AG04450 (cell line): ENCODE measurements at regions not wholly inside any gene's neighbourhood (a gene's known extent, or its start where the extent isn't known, plus 50 kb on each side); places are given as distances from the start of the nearest gene placed in this dataset.

ENCODE experiments used
- CTCF ChIA-PET: fragments of 300-600, 350-600 bp; formaldehyde crosslinking; extraction: SDS; loops from one replicate; lab custom pipeline; 2022; ENCODE audit warnings: antibody characterized with exemption, inconsistent platforms; lab: Charles Lee
- POLR2A ChIA-PET: fragments of 350-600 bp; formaldehyde crosslinking; extraction: SDS; loops from one replicate; lab custom pipeline; 2021; ENCODE audit warnings: antibody characterized with exemption, inconsistent platforms; lab: Yijun Ruan, JAX
- DNase-seq: peaks from one replicate; pipeline ENCODE4 v3.0.0-alpha.2; 2011; ENCODE audit warnings: low read depth, low spot score
- H3K27ac ChIP-seq: one replicate; pipeline ENCODE4 v1.5.1; 2012; ENCODE audit warnings: low read depth, low read length, control low read depth
- H3K27me3 ChIP-seq: one replicate; pipeline ENCODE4 v1.6.0; 2012; ENCODE audit warnings: low read length; ENCODE audit not compliant: control insufficient read depth, insufficient read depth
- H3K4me3 ChIP-seq: 2 replicates; pipeline ENCODE4 v1.5.1; 2011; ENCODE audit warnings: mild to moderate bottlenecking, low read depth, low read length, control low read depth
- H3K9me3 ChIP-seq: 2 replicates; pipeline ENCODE4 v1.5.1; 2012; ENCODE audit warnings: low read length; ENCODE audit not compliant: control insufficient read depth, insufficient read depth
- TF ChIP-seq, protein P1 (sequence below): IDR thresholded peaks from 2 replicates; pipeline ENCODE4 v1.5.1; 2011; ENCODE audit warnings: low read depth, low read length, control low read depth, inconsistent platforms

DNA sequence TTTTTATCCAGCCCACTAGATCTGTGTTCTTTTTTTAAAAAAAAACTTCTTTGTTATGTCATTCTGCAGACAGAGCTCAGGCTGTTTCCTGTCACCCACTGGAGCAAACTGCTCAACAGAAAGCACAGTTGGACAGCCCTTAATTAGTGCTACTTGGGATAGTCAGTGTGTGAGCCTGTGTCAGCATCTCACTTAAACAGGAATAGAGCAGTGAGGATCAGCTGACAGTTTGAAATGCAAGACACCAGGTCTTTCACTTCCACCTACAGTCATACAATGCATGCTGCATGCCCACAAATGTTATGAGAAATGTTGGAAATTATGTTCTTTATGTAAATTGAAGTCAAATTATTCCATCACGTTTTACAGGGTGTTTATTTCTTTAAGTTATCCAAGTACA lies 174.9 kb downstream of the NR4A2 start:
- ChIA-PET POLR2A (no interaction called here), CTCF (no interaction called here)
- Histone ChIP-seq H3K9me3 (no peaks in the 10 kb centered on the region), H3K27me3 (no peaks in the 10 kb centered on the region), H3K27ac (no peak overlapping the region), H3K4me3 (no peak overlapping the region)
- TF ChIP-seq, protein P1, sequence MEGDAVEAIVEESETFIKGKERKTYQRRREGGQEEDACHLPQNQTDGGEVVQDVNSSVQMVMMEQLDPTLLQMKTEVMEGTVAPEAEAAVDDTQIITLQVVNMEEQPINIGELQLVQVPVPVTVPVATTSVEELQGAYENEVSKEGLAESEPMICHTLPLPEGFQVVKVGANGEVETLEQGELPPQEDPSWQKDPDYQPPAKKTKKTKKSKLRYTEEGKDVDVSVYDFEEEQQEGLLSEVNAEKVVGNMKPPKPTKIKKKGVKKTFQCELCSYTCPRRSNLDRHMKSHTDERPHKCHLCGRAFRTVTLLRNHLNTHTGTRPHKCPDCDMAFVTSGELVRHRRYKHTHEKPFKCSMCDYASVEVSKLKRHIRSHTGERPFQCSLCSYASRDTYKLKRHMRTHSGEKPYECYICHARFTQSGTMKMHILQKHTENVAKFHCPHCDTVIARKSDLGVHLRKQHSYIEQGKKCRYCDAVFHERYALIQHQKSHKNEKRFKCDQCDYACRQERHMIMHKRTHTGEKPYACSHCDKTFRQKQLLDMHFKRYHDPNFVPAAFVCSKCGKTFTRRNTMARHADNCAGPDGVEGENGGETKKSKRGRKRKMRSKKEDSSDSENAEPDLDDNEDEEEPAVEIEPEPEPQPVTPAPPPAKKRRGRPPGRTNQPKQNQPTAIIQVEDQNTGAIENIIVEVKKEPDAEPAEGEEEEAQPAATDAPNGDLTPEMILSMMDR, result no peak
- no peak for DNase-seq

DNA sequence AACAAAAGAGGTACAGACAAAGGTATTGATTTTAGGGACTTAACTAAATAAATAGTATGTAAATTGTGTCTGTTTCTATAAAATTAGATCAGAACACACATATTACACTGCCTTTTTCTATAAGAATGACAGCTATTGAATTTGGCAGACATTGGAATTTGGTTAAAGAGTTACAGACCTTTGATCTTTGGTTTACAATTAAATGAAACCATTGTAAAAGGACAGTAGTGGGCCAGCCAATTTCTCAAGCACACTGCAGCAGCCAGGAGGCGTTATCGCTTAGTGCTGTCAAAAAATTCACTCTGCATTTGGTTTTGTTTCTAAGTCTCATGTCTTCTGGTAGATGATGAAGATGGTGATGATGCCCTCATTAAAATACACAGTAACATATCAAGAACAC lies 175.9 kb downstream of the NR4A2 start:
- TF ChIP-seq, protein P1, result no peak
- ChIA-PET POLR2A (no interaction called here), CTCF (no interaction called here)
- no peaks in the 10 kb centered on the region for H3K9me3 ChIP-seq
- H3K27me3 ChIP-seq, result no peaks in the 10 kb centered on the region
- no peak for DNase-seq
- H3K27ac ChIP-seq, result no peak overlapping the region
- no peak overlapping the region for H3K4me3 ChIP-seq

DNA sequence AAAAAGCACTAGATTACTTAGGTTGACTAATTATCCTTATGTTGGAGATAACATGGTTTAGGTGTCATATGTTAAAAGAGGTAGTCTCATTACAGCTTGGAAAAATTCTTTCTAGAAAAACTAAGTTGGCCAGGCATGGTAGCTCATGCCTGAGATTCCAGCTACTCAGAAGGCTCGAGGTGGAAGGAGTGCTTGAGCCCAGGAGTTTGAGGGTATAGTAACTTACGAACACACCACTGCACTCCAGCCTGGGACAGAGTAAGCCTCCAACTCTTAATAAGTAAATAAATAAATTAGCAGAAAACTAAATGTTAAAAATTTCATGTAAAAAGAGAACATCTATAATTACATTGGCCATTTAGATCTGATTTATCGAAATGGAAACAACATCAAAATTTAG lies 177.2 kb downstream of the NR4A2 start:
- Histone ChIP-seq H3K27me3 (no peaks in the 10 kb centered on the region), H3K9me3 (no peaks in the 10 kb centered on the region), H3K27ac (no peak overlapping the region), H3K4me3 (no peak overlapping the region)
- POLR2A ChIA-PET, result no interaction called here
- TF ChIP-seq, protein P1, result no peak
- no peak for DNase-seq
- CTCF ChIA-PET, result interaction anchor here (0.6 kb wide), 1 partner anchor 765 kb away, joined by 6 read pairs; no protein-coding TSS in a partner anchor

DNA sequence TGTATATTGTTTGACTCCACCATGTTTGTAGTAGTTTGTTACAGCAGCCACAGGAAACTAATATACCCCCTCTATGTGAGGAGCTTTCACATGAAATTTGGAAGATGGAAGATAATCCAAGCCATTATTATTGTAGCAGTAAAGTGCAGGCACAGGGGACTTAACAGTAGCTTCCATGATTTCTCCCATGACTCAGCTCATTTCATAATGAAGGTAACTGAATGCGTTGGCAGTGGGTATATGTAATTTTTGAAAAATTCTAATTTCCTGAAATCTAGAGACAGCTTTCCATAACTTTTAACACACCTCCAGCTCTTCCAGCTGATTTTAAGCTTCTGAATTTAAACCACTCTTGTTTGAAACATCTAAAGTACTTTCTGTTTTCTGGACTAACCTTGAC lies 181.2 kb downstream of the NR4A2 start:
- Histone ChIP-seq H3K27me3 (no peaks in the 10 kb centered on the region), H3K9me3 (peaks cover 3% of the 10 kb centered on the region), H3K27ac (no peak overlapping the region), H3K4me3 (no peak overlapping the region)
- DNase-seq, result no peak
- ChIA-PET CTCF (no interaction called here), POLR2A (no interaction called here)
- TF ChIP-seq, protein P1, result no peak

DNA sequence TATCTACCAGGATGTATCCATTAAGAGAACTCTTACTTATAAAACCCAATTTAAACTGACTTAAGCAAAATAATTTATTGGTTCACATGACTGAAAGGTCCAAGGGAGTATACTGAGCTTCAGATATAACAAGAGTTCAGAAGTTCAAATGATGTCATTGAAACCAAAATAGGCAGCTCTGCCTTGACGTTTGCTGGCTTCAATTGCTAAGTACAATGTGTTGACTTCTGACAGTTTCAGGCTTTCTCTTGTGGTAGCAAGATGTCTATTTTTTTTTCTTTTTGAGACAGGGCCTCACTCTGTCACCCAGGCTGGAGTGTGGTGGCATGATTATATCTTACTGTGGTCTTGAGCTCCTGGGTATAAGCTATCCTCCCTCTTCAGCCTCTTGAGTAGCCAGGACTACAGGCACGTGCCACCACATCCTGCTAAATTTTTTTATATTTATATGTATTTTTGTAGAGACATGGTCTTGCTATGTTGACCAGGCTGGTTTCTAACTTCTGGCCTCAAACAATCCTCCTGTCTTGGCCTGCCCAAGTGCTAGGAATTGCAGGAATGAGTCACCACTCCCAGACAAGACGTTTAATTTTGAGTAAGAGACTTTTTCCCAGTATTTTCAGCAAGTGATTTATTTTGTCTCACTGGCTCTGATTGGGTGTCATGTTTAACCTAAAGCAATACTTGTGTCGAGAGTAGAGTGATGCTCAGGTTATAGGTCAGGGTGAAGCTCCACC lies 184.8 kb downstream of the NR4A2 start:
- Histone ChIP-seq H3K4me3 (no peak overlapping the region), H3K27me3 (no peaks in the 10 kb centered on the region), H3K9me3 (peaks cover 3% of the 10 kb centered on the region), H3K27ac (no peak overlapping the region)
- ChIA-PET CTCF (no interaction called here), POLR2A (no interaction called here)
- TF ChIP-seq, protein P1, result no peak
- no peak for DNase-seq
